HL-60 (cell line): ENCODE measurements at regions not wholly inside any gene's neighbourhood (a gene's known extent, or its start where the extent isn't known, plus 50 kb on each side); places are given as distances from the start of the nearest gene placed in this dataset.

Experiments used
- DNase-seq, 2 experiments: peaks; one replicate each; pipeline ENCODE4 v3.0.0-alpha.2; 2010 to 2020; ENCODE audit warnings: low read depth in 1 of 2, low spot score in 1 of 2
- H3K27ac ChIP-seq: fragments of 250-450 bp; sonication (Bioruptor Pico); replicated peaks from 2 replicates; pipeline ENCODE4 v1.5.1; 2020; ENCODE audit warnings: mild to moderate bottlenecking, moderate library complexity
- H3K27me3 ChIP-seq: fragments of 250-450 bp; sonication (Bioruptor Pico); 2 replicates; pipeline ENCODE4 v1.5.1; 2021; ENCODE audit warnings: mild to moderate bottlenecking, moderate library complexity; ENCODE audit not compliant: insufficient read depth, poor library complexity, severe bottlenecking
- H3K4me3 ChIP-seq: replicated peaks from 2 replicates; pipeline ENCODE4 v1.5.1; 2011; ENCODE audit warnings: mild to moderate bottlenecking, control low read depth, low read length; ENCODE audit not compliant: insufficient read depth
- GABPA ChIP-seq: IDR thresholded peaks from 2 replicates; pipeline ENCODE4 v1.6.1; 2012; ENCODE audit warnings: low read depth
- POLR2AphosphoS5 ChIP-seq: IDR thresholded peaks from 2 replicates; pipeline ENCODE4 v1.6.1; 2012; ENCODE audit warnings: low read depth
- SPI1 ChIP-seq: IDR thresholded peaks from 2 replicates; pipeline ENCODE4 v1.6.1; 2012; ENCODE audit warnings: low read depth, mild to moderate bottlenecking, borderline replicate concordance
- TF ChIP-seq, protein P1 (sequence below): IDR thresholded peaks from one replicate; pipeline ENCODE4 v1.5.1; 2011; ENCODE audit warnings: low read length, control low read depth, inconsistent platforms; ENCODE audit not compliant: insufficient read depth
- TF ChIP-seq, protein P2 (sequence below): IDR thresholded peaks from 2 replicates; pipeline ENCODE4 v1.6.1; 2012; ENCODE audit warnings: low read depth; ENCODE audit not compliant: insufficient replicate concordance

DNA sequence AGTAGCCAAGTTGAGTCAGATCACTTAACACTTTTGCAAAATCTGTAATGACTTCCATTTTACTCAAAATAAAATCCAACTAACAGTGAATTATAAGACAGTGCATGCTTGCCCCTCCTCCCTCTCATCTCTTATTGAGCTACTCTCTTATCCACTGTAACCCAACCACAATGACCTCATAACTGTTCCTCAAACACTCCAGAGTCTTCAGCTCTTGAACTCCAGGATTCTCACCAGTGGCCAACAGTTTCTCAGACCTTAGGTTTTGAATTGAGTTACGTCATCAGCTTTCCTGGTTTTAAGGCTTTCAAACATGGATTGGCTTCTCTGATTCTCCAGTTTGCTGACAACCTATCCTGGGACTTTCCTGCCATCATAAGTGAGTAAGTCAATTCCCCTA is 938.3 kb downstream of the RAB28 start:
- no peaks in the 10 kb centered on the region for H3K27me3 ChIP-seq
- H3K4me3 ChIP-seq: no peak overlapping the region
- no peak for DNase-seq
- TF ChIP-seq GABPA: no peak
- no peak for TF ChIP-seq POLR2AphosphoS5
- TF ChIP-seq SPI1: no peak
- TF ChIP-seq, protein P1, sequence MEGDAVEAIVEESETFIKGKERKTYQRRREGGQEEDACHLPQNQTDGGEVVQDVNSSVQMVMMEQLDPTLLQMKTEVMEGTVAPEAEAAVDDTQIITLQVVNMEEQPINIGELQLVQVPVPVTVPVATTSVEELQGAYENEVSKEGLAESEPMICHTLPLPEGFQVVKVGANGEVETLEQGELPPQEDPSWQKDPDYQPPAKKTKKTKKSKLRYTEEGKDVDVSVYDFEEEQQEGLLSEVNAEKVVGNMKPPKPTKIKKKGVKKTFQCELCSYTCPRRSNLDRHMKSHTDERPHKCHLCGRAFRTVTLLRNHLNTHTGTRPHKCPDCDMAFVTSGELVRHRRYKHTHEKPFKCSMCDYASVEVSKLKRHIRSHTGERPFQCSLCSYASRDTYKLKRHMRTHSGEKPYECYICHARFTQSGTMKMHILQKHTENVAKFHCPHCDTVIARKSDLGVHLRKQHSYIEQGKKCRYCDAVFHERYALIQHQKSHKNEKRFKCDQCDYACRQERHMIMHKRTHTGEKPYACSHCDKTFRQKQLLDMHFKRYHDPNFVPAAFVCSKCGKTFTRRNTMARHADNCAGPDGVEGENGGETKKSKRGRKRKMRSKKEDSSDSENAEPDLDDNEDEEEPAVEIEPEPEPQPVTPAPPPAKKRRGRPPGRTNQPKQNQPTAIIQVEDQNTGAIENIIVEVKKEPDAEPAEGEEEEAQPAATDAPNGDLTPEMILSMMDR: no peak
- TF ChIP-seq, protein P2, sequence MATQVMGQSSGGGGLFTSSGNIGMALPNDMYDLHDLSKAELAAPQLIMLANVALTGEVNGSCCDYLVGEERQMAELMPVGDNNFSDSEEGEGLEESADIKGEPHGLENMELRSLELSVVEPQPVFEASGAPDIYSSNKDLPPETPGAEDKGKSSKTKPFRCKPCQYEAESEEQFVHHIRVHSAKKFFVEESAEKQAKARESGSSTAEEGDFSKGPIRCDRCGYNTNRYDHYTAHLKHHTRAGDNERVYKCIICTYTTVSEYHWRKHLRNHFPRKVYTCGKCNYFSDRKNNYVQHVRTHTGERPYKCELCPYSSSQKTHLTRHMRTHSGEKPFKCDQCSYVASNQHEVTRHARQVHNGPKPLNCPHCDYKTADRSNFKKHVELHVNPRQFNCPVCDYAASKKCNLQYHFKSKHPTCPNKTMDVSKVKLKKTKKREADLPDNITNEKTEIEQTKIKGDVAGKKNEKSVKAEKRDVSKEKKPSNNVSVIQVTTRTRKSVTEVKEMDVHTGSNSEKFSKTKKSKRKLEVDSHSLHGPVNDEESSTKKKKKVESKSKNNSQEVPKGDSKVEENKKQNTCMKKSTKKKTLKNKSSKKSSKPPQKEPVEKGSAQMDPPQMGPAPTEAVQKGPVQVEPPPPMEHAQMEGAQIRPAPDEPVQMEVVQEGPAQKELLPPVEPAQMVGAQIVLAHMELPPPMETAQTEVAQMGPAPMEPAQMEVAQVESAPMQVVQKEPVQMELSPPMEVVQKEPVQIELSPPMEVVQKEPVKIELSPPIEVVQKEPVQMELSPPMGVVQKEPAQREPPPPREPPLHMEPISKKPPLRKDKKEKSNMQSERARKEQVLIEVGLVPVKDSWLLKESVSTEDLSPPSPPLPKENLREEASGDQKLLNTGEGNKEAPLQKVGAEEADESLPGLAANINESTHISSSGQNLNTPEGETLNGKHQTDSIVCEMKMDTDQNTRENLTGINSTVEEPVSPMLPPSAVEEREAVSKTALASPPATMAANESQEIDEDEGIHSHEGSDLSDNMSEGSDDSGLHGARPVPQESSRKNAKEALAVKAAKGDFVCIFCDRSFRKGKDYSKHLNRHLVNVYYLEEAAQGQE: no peak
- H3K27ac ChIP-seq: no peak overlapping the region

DNA sequence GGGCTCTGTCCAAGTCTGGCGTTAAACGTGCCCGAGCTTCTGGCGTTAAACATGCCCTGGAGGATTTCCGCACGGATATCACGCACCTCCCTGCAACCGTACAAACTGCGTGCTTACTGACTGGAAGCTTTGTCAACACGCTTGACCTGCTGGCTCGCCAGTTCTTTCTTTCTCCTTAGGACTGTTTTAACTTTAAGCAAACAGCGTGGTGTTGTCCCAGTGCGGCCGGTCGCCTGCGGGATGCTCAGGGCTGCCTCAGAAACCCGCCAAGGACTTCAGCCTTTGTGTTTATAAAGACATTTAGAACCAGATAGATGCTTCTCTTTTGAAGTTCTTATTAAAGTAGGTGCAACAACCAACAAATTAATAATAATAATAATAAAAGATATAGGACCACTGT is 946.0 kb downstream of the RAB28 start:
- Histone ChIP-seq H3K27me3 (no peaks in the 10 kb centered on the region), H3K4me3 (no peak overlapping the region), H3K27ac (no peak overlapping the region)
- DNase-seq: no peak
- TF ChIP-seq, protein P1: no peak
- TF ChIP-seq, protein P2: no peak
- TF ChIP-seq POLR2AphosphoS5 (no peak), GABPA (no peak), SPI1 (no peak)

DNA sequence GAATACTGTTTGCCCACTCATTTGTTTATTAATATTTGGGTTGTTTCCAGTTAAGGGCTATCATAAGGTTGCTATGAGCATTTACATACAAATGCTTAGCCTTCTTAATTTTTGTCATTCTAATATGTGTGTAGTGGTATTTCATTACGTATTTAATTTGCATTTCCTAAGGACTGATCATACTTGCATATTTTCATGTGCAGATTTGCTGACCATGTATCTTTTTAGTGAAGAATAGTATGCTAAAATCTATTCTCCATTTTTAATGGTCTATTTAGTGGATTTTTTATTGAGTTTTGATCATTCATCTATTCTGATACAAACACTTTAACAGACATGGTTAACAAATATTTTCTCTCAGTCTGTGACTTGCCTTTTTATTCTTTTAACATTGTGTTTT is 949.5 kb downstream of the RAB28 start:
- DNase-seq: no peak
- H3K27me3 ChIP-seq: no peaks in the 10 kb centered on the region
- TF ChIP-seq SPI1 (no peak), GABPA (no peak), POLR2AphosphoS5 (no peak)
- TF ChIP-seq, protein P2: no peak
- TF ChIP-seq, protein P1: no peak
- no peak overlapping the region for H3K4me3 ChIP-seq
- no peak overlapping the region for H3K27ac ChIP-seq
